ENCODE measurements at regions not wholly inside any gene's neighbourhood (a gene's known extent, or its start where the extent isn't known, plus 50 kb on each side); places are given as distances from the start of the nearest gene placed in this dataset.

GRCh38 chr5:3047212-3047774 is 295.8 kb upstream of the IRX2 start:
- DNase-seq (ENCODE audit: low spot score): peak; percentile 57

DNA sequence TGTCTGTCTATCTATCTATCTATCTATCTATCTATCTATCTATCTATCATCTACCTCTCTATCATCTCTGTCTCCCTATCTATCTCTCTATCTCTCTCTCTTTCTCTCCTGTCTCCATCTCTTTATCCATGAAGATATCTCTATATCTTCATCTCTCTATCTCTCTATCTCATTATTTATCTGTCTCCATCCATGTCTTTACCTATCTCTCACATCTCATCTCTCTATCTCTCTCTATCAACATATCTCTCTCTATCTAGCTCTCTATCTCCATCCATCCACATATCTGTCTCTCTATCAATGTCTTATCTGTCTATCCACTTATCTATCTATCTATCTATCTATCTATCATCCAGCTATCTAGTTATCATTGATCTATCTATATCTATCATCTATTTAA is 292.1 kb upstream of the IRX2 start:
- DNase-seq (ENCODE audit: low spot score): no peak

- no peak for DNase-seq (ENCODE audit: low spot score)
Measured at GRCh38 chr5:3041001-3041400, 289.5 kb upstream of the IRX2 start.

- no peak for DNase-seq (ENCODE audit: low spot score)
Measured at GRCh38 chr5:3036041-3036788, 284.7 kb upstream of the IRX2 start.

DNA sequence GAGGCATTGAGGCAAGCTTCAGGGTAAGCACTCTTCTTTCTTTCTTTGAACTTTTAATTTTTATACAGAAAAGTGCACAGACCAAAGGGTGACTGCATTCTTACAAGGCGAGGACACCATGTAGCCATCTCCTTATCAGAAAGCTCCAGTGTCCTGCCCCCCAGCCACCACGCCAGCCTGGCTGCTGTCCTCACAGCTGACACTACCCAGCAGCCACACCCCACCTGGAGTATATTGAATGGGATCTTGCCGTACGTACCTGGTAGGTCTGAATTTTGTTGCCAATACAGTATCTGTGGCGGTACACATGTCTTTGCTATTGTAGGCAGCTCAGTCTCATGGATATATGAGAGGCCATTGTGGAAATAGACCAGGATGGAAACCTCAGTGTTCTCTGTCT is 284.0 kb upstream of the IRX2 start:
- DNase-seq (ENCODE audit: low spot score): no peak

DNA sequence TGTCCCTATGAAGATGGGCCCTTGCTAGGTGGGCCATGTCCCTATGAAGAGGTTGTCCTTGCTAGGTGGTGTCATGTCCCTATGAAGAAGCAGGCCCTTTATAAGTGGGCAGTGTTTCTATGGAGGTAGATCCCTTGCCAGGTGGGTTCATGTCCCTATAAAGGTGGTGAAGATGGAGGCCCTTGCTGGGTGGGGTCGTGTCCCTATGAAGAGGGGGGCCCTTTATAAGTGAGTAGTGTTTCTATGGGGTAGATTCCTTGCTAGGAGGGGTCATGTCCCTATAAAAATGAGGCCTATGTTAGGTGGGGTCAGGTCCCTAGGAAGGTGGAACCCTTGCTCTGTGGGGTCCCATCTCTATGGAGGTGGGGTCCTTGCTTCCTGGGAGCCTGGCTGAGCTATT is 283.4 kb upstream of the IRX2 start:
- no peak for DNase-seq (ENCODE audit: low spot score)

- DNase-seq (ENCODE audit: low spot score): no peak
Measured at GRCh38 chr5:3034449-3034848, 283.0 kb upstream of the IRX2 start.

GRCh38 chr5:3033033-3033755 is 281.7 kb upstream of the IRX2 start:
- no peak for DNase-seq (ENCODE audit: low spot score)

- DNase-seq (ENCODE audit: low spot score): no peak
Measured at GRCh38 chr5:3032513-3032912, 281.0 kb upstream of the IRX2 start.

DNA sequence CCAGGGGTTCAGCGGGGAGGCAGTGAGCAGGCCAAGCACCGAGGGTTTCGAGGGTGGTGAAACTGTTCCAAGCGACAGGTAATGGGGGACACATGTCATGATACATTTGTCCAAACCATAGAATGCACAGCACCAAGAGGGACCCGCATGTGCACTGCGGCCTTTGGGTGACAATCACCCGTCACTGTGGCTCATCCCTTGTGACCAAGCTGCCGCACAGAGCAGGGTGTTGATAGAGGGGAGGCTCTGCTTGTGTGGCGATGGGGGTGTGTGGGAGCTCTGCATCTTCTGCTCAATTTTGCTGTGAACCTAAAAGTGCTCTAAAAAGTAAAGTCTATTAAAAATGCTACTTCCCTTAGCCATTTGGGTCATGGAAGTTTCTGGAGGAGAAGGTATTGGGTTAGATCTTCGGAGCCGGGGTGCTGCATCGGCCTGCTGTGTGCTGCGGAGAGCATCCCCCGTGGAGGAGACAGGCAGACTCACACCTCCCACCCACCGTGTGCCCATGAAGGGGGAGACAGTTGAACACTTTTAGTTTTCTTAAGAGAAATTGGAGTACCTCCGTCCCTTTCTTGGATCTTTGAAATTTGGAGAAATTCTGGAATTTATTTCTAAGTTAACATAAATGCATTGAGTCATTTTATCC is 280.4 kb upstream of the IRX2 start:
- no peak for DNase-seq (ENCODE audit: low spot score)

DNA sequence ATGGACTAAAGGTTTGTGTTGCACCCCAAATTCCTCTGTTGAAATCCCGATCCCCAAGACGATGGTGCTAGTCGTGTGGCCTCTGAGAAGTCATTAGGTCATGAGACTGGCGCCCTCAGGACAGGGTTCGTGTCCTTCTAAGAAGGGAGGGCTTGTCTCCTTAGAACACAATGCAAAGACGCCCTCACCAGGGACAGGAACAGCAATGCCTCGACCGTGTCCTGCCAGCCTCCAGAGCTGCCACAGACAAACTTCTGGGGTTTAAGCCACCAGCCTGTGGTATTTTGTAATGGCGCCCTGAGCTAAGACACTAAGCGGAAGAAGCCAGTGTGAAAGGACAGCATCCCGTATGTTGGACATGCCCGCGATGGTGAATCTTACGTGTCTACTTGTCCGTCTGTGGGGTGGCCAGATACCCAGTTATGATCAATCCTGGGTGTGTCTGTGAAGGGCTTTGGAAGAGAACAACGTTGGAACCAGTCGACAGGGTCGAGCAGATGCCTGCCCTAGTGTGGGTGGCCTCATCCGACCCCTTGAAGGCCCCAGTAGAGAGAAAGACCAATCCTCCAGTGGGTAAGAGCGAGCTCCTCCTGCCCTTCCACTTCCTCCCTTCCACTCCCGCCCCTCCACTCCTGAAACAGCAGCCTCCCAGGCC is 279.2 kb upstream of the IRX2 start:
- no peak for DNase-seq (ENCODE audit: low spot score)

DNA sequence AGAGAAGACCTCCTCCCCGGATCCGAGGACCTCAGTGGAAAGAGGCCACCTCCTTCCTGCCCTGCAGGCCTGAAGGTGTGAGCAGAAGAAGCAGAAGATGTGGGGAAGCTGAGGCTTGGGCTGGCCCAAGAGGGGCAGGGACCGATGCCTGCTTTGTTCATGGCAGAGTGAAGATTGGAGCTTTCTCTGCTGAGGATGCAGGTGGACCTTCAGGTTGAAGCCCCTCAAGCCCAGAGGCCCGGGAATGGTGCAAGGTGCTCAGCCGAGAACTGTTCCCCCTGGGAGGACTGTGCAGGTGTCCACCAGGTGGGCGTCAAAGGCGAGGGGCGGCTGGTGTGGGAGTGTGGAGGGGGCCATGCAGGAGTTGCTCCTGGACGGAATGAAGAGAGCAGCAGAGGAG is 277.9 kb upstream of the IRX2 start:
- no peak for DNase-seq (ENCODE audit: low spot score)

- DNase-seq (ENCODE audit: low spot score): no peak
Measured at GRCh38 chr5:3027866-3028635, 276.6 kb upstream of the IRX2 start.

DNA sequence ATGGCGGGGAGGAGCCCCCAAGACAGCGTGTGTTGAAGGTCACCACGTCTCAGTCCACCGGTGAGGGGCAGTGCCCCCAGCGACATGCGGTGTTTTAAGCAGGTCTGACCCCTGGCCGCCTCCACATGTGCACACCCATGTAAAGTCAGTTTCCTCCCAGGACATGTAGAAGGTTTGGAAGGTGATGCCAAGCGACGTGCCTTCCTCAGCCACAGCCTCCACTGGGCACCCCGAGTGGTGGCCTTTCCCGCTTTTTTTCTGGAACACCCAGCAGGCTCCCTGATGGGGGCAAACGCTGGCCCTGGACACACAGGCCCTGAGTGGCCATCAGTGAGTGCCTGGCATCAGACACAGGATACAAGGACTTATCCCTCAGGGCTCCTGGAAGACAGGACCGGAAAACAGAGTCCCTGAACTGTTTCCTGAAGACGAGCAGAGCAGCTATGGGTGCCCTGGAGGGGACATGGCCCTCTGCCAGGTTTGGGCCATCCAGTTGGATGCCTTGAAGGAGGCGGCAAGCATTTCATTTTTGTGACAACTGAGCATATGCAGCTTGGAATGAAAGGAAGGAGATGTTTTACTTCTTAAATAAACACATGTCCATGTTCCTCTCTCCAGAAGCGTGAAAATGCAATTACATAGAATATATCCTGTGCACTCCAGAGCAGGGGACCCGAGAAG is 275.8 kb upstream of the IRX2 start:
- no peak for DNase-seq (ENCODE audit: low spot score)

GRCh38 chr5:3026651-3027050 is 275.2 kb upstream of the IRX2 start:
- no peak for DNase-seq (ENCODE audit: low spot score)

GRCh38 chr5:3026099-3026498 is 274.6 kb upstream of the IRX2 start:
- peak; percentile 62 for DNase-seq (ENCODE audit: low spot score)

DNA sequence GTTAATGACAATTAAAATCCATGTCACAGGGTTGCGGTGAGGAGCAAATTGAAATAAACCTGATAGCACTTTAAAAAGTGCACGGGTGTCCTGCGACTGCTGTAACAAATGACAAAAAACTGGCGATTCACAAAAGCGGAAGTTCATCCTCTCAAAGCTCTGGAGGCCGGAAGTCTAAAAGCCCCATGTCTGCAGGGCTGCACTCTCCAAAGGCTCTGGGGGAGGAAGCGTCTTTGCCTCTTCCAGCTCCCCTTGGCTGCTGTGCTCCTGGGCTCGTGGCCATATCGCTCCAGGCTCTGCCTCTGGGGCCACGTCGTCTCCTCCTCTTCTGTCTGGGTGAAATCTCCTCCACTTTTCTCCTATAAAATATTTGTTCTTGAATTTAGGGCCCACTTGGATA is 273.9 kb upstream of the IRX2 start:
- peak; percentile 56 for DNase-seq (ENCODE audit: low spot score)

DNA sequence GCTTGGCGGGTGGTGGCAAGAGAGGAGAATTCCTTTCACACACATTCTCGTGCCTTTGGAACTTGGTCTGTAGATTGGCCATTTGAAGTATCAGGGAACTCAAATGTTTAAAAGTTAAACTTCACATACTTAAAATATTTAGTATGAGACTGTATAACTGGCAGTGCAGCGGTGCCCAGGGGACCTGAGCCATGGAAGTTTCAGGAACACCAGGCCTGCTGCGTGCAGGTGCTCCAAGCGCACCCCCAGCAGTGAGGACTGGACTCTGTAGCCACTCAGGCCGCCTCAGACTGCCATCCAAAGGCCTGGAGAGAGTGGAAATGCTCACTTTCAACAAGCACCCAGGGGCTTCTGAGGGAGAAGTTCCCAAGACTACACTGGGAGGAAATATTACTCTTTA is 273.5 kb upstream of the IRX2 start:
- peak; percentile 50 for DNase-seq (ENCODE audit: low spot score)

GRCh38 chr5:3024554-3024953 is 273.1 kb upstream of the IRX2 start:
- DNase-seq (ENCODE audit: low spot score): peak; percentile 54

DNA sequence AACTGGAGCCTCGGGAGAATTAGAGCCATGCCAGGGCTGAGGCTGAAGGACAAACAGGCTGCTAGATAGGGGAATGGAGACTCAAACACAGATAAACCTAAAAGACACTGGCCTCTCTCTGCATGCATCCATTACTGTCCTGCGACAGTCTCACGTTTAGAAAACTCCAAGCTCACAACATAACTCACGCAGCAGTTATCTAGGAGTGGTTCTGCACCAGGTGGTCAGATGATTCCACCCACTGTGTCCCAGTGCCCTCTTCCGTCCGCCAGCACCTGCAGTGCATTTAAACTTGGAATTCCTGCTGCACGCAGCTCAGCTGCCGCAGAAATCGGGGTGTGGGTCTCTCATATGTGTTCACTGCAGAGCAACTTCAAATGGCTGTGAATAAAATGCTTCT is 272.6 kb upstream of the IRX2 start:
- DNase-seq (ENCODE audit: low spot score): no peak

GRCh38 chr5:3023656-3024055 is 272.2 kb upstream of the IRX2 start:
- peak; percentile 53 for DNase-seq (ENCODE audit: low spot score)

Measured in left forelimb (tissue), 1 donor.